HCEC 1CT (cell line): ENCODE measurements at regions not wholly inside any gene's neighbourhood (a gene's known extent, or its start where the extent isn't known, plus 50 kb on each side); places are given as distances from the start of the nearest gene placed in this dataset.

Source experiments
- DNase-seq: peaks from one replicate; pipeline ENCODE4 v3.0.0-alpha.2; 2017

DNA sequence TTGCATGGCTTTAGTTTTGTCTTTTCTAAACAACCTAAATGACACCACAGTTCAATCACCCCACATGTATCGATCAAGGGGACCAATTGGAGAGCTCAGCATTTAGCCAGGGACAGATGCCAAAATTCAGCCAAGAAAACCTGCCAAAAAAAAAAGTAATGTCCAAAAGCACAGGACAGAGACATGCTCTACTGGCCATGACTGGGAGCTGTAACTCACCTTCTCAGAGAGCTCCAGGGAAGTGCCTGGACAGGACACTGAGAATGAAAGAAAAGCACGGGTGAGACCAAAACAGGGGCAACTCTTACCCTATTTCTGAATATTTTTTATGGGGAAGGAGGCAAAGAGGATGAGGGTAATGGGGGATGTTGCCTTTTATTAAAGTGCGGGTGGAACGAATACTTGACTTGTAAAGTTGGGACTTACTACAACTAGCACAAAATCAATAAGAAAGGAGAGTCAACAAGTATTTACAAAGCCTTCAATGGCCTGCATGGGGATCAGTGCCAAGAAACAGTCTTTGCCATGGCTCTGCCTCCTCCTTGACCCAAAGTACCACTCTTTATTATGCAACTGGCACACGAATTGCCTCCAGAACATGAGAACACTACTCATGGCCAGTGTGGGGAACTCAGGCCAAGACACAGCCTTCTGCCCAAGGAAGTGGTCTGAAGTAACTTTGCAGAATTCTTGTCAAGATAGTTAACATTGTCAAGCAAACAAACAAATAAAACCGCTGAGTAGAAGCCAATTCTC lies 72.9 kb upstream of the HK2 start:
- no peak for DNase-seq

DNA sequence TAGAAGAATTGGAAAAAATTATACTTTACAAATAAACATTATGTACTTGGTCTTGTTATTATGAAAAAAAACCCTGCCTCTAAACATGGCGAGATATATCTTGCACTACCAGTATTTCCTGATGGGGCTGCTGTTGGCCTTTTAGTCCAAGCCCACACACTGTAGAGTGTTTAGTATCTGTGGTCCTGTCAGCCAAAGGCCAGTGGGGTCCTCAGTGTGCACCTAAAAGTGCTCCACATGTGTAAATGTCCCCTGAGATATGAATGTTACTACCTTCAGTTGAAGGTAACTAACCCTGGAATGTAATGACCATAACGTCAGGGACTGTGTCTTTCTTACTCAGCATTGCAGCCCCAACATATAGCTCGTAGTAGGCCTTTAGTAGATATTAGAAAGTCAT lies 71.1 kb upstream of the HK2 start:
- no peak for DNase-seq

DNA sequence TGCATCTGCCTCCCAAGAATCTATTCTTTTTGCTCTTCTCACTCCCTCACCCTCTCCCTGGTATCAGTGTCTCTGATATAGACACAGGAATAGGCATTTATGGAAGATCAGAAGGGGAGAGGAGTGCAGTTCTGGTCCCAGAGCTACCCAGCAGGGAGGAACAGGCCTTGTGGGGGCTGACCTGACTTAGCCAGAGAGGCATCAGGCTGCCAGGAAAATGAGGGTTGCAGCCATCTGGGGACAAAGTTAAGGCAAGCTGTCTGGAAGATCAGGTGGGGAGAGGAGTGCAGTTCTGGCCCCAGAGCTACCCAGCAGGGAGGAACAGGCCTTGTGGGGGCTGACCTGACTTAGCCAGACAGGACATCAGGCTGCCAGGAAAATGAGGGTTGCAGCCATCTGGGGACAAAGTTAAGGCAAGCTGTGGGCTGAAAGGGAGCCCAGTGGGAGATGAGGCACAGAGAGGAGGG lies 69.9 kb upstream of the HK2 start:
- no peak for DNase-seq

DNA sequence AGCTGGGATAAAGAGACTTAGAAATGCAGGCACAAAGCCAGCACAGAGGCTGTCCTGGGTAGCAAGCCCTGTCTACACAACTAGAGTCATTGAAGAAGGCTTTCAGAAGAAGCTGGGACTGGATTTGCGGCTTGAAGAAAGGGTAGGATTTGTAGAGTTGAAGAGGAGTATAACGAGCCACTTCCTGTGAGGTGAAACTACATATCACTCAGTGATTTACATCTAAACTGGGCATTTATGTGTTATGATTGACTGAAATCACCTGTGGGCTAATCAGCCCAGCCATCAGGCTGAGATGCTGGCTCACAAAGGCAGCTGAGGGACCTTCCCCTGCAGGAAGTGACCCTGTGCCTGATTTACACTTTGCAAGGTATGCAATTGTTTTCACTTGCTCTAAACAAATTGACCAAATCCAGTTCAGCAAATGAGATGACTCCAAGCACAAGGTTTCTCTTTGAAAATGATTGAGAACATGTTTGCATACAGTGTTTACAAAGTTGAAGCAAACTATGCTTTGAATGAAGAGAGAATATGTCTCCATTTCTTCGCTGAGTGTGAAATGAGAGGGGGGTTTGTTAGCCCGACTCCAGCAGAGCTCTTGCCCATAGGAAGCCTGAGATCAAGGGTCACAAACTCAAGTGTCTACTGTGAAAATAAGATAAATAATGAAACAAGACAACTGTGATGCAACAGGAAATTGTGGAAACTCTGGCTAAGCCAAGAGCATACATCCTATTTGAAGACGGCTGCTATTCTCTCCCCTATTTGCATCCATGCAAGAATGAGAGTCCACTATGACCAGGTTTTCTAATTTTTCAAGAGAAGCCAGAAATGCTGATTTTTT lies 69.3 kb upstream of the HK2 start:
- peak; percentile 60 for DNase-seq

DNA sequence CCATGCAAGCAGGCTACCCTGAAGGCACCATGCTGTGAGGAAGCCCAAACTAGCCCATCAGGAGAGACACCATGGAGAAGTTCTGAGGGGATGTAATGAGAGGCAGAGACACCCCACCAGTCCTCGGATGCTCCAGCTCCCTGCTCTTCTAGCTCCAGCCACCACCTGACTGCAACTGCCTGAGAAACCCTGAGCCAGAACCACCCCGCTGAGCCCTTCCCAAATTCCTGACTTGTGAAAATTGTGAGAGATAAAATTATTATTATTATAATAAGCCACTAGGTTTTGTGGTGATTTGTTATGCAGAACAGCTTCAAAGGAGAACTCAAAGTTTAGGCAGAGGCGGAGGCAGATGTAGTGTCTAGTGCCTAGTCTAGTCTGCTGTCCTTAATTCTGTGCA lies 67.1 kb upstream of the HK2 start:
- no peak for DNase-seq

DNA sequence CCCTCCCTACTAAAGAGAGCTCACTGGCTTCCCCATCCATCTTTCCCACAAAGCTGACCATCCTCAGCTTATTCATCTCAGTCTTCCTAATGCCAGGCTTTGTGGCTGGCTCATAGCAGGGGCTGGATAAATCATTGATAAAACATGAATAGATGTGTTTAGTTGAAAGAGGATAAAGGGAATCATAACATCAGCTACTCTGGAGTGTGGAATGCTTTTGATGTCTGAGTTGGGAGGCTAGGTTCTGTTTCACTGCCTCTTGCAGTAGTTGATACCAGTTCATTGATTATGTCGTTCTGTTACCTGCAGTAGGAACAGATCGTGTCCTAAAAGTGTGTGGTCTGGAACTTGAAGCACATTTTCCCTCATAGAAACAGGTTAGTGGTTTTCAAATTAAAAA lies 66.3 kb upstream of the HK2 start:
- DNase-seq = no peak

DNA sequence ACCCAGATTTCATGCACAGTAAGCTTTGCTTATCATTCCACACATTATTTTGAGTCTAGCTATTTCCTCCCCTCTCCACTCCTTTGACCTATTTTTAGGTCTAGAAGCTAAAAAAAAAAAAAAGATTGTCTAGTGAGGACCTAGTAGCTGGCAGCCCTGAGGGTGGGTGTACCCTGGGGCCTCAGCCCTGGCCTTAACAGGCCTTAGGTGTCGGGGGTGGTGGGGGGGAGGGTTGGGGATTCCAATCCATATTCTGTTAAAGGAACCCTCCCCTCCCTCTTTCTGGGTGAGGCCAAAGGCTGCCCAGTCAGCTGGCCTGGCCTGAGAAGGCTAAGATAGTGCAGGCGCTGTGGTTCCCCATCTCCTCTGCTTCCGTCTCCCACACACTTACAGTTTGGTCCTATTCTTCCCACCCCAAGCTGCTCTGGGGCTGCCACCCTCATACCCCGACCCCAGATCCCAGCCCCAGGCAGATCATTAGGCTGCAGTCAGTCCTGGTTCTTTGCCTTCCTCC lies 65.5 kb upstream of the HK2 start:
- DNase-seq = peak; percentile 59

DNA sequence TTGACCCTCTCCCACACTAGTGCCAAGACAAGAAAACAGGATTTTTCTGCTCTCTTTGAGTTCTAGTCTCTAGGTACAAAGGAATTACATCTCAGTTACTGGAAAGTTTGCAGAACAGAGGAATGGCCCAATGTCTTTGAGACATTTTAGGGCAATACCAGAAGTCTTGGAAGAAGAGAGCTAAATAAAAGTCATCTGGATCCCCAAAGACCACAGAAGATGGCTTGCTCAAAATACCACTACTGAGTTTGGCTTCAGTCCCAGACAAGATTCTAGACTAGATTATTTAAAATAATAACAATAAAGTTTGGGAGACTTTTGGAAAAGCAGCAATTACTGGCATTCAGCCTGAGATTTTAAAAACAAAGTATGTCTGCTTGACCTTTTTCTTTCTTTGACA lies 61.9 kb upstream of the HK2 start:
- no peak for DNase-seq

DNA sequence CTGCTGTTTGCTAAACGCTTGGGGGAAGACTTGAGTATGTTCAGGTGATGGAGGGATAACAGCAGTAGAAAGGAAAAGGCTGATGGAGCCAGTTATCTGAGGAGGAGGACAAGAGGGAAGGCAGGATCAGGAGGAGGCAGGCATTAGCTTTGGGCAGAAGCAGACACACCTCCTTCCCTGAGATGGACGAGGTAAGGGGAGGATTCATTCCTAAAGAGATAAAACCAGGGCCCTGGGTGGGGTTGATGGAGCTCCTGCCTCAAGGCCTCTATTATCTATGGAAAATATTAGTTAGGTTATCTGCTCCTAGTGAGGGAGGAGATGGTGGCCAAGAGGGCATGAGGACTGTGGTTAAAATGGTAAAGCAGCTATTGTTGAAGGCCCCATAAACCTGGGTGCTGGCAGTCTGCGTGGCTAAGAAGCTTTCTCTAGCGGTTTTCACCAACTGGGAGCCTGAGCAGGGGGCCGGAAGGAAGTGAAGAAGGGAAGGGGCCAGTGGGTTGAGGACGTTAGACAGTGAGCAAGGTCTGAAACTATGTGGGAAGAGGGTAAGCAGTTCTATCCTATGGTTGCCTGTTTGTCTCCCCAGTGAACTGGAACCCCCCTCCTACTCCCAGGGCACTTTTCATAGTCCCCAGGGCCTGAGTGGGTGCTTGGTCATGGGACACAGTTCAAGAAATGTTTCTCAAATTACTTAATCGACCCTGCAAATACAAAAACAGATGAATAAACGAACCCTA lies 56.6 kb upstream of the HK2 start:
- no peak for DNase-seq

DNA sequence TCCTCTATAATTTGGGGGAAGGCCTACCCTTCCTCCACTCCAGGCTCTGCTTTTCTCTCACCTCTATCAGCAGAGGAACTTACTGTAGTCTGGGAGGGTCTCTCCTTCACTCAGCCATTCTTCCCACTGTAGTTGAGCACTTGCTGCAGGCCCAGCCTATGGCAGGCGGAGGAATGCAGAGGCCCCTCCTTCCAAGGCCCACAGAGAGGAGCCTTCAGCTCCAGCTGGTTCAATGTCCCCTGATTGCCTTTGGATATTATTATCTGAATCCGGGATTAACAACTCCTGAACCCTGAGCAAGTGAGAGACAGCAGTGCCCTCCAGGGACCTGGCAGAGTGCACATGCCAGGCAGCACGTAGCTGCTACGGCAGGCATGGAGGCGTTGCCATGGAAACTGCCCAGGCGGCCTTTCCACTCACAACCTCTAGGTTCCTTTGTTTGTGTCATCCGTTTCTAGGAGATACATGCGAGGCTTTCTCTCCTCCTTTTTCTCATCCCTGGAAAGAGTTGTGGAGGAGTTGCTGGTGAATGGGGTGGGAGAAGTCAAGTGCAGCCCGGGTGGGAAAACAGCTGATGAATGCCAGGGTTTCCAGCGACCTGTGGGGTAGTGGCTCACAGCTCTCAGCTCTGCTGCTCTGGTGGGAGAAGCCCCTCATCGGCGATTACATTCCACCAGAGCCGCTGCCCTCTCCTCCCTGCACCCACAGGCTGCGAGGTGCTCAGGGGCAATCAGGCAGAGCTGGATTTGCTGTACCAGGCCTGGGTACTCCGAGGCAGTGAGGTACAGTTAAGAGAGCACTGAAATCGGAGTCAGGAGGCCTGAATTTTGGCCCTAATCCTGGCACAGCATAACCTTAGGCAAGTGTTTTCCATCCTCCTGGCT lies 55.3 kb upstream of the HK2 start:
- DNase-seq = peak; percentile 21

DNA sequence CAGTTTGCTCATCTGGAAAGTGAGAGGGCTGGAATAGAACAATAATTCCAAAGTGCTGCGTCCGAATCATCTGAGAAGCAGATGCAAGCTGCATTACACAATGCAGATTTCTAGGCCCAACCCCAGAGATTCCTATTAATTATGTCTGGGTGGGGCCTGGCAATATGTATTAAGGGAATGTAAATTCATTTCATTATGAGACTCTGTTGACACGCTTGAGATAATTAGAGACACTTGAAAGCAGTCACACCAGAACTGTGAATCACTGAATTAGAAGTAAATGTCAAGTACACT lies 54.7 kb upstream of the HK2 start:
- no peak for DNase-seq

DNA sequence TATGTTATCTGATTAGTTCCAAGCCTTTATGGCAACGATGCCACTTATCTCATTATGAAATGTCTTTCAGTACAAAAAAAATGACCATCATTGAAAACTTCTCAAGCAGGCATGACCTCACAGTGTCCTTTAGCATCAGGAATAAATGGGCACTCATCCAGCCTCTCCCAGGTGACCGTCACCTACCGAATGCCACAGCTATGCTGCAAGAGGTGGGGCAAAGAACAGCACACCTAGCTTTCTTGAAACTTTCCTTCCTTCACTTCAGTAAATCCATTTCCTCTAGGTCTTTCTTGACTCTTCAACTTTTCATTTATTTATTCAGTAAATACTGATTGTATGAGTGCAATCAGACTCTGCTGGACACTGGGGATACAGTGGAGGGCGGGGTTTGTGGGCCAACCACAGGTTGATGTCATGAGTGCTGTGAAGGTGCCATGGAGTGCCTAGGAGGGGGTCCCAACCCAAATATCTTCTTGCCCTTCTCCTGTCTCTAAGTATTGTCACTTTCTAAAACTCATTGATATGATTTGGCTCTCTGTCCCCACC lies 54.3 kb upstream of the HK2 start:
- DNase-seq = no peak
